ENCODE measurements at regions not wholly inside any gene's neighbourhood (a gene's known extent, or its start where the extent isn't known, plus 50 kb on each side); places are given as distances from the start of the nearest gene placed in this dataset.
"Not testable (repeated sequence)": the region's sequence is repeated elsewhere in the genome, so short reads cannot be mapped to it uniquely, and the experiment has no call there.

DNA sequence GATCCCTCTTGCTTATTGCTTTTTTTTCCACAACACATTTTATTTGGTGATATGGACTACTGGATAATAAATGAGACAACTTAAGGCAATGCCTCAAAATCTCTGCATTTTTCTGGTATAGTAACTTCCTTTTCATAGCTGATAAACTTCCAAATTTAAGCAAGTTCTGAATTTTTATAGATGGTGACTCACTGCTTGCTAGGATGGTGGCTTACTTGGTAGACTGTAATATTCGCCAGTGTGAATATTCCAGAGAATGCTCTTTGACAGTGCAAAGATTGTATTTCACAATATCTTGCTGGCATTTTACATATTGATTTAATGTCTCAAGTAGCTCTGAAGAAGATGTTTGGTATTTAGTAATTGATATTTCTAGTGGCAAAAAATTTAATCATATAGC, 472.4 kb downstream of the TFEC start:
- DNase-seq = no peak
- Mint-ChIP-seq H3K36me3 (no peaks in the 10 kb centered on the region), H3K27me3 (peaks cover 1% of the 10 kb centered on the region), H3K4me3 (no peak overlapping the region), H3K9me3 (peaks cover 3% of the 10 kb centered on the region), H3K4me1 (ENCODE audit: low read depth) (no peaks in the 10 kb centered on the region), H3K27ac (no peak overlapping the region)
- intact Hi-C loops (cut with micrococcal nuclease) = no loop called here
- POLR2A ChIA-PET = no interaction called here
- CTCF ChIA-PET = no interaction called here

DNA sequence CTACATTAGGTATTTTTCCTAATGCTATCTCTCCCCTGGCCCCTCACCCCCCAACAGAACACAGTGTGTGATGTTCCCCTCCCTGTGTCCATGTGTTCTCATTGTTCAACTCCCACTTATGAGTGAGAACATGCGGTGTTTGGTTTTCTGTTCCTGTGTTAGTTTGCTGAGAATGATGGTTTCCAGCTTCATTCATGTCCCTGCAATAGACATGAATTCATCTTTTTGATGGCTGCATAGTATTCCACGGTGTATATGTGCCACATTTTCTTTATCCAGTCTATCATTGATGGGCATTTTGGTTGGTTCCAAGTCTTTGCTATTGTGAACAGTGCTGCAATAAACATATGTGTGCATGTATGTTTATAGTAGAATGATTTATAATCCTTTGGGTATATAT, 473.3 kb downstream of the TFEC start:
- POLR2A ChIA-PET; H3K27ac Mint-ChIP-seq; H3K4me3 Mint-ChIP-seq; DNase-seq; CTCF ChIA-PET; intact Hi-C loops (cut with micrococcal nuclease); H3K4me1 Mint-ChIP-seq (ENCODE audit: low read depth); H3K9me3 Mint-ChIP-seq; H3K36me3 Mint-ChIP-seq; H3K27me3 Mint-ChIP-seq: not testable (repeated sequence)

DNA sequence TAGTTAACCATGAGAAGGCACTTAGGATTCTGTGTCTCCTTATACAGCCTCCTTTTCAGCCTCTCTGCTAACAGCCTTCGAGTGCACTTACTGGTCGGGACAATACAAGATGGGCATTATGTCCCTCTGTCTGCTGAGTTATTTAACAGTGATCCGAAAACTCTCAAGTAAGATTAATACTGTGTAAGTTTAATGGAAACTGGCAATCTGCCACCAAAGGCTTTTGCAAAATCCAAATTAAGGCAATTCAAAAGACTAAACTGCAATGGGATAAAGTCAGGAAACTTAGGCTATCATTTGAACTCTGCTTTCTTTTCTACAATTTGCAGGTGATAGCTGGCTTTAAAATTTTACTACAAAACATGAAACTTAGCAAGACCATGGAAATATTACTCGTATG, 477.8 kb downstream of the TFEC start:
- Mint-ChIP-seq H3K27ac (no peak overlapping the region), H3K36me3 (no peaks in the 10 kb centered on the region), H3K27me3 (no peaks in the 10 kb centered on the region), H3K4me1 (ENCODE audit: low read depth) (no peaks in the 10 kb centered on the region), H3K4me3 (no peak overlapping the region), H3K9me3 (peaks cover 3% of the 10 kb centered on the region)
- ChIA-PET CTCF (no interaction called here), POLR2A (no interaction called here)
- no peak for DNase-seq
- intact Hi-C loops (cut with micrococcal nuclease) = no loop called here

DNA sequence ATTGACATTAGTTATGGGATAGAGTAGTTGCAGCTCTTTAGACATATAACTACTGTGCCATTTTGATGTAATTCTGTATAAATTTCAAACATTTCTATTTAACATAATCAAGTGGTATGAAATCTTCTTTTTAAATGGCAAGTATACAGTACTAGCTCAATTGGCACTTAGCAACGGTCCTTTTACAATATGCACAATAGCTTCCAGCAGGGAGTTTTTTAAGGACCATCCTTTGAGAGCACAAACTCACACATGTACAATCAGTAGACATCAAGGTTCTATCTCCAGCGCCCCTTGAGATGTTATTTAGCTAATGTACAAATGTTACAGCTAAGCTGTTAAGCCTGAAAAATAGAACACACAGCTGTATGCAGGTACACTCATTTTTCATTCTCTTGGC, 480.7 kb downstream of the TFEC start:
- no peaks in the 10 kb centered on the region for H3K4me1 Mint-ChIP-seq (ENCODE audit: low read depth)
- no peaks in the 10 kb centered on the region for H3K9me3 Mint-ChIP-seq
- H3K36me3 Mint-ChIP-seq = no peaks in the 10 kb centered on the region
- ChIA-PET POLR2A (no interaction called here), CTCF (no interaction called here)
- intact Hi-C loops (cut with micrococcal nuclease) = no loop called here
- H3K27ac Mint-ChIP-seq = no peak overlapping the region
- H3K4me3 Mint-ChIP-seq = no peak overlapping the region
- no peaks in the 10 kb centered on the region for H3K27me3 Mint-ChIP-seq
- no peak for DNase-seq

DNA sequence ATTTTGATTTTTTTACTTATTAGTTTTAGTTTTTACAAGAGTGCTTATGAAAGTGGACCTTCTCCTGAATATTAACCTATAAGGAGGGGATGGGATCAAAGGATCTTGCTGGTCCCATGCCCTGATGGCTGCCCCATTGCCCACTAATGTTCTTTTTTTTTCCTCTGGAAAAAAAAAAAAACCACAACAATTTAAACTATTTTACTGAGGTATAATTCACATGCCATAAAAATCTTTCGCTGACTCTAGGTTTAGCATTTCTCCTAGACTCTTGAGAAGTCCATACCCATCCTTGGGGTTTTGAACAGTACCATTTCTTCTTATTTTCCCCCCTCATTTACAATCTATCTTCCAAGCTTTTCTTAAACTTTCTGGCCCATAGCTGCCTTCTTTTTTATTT, 481.8 kb downstream of the TFEC start:
- H3K27me3 Mint-ChIP-seq = no peaks in the 10 kb centered on the region
- DNase-seq = no peak
- intact Hi-C loops (cut with micrococcal nuclease) = no loop called here
- ChIA-PET POLR2A (no interaction called here), CTCF (no interaction called here)
- no peaks in the 10 kb centered on the region for H3K36me3 Mint-ChIP-seq
- no peak overlapping the region for H3K27ac Mint-ChIP-seq
- H3K9me3 Mint-ChIP-seq = no peaks in the 10 kb centered on the region
- H3K4me3 Mint-ChIP-seq = no peak overlapping the region
- H3K4me1 Mint-ChIP-seq (ENCODE audit: low read depth) = no peaks in the 10 kb centered on the region

DNA sequence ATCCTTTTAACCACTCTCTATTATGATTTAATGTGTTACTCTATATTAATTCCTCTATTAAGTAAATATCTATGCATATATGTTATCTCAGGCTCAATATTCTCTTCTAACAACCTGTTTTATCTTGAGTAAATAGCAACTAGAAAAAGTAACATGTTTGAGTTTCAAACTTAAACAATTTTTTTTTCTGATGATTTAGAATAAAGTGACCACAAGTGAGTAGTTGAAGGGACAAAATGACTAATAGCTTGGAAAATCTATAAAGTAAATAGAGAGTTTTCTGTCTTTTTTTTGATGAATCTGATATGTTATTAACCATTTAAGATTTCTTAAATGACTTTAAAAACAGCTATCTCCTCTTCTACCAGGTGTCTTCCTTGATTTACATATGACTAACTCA, 483.8 kb downstream of the TFEC start:
- Mint-ChIP-seq H3K4me1 (ENCODE audit: low read depth) (no peaks in the 10 kb centered on the region), H3K4me3 (no peak overlapping the region), H3K36me3 (no peaks in the 10 kb centered on the region), H3K9me3 (no peaks in the 10 kb centered on the region), H3K27ac (no peak overlapping the region), H3K27me3 (no peaks in the 10 kb centered on the region)
- CTCF ChIA-PET = no interaction called here
- no peak for DNase-seq
- intact Hi-C loops (cut with micrococcal nuclease) = no loop called here
- POLR2A ChIA-PET = no interaction called here

DNA sequence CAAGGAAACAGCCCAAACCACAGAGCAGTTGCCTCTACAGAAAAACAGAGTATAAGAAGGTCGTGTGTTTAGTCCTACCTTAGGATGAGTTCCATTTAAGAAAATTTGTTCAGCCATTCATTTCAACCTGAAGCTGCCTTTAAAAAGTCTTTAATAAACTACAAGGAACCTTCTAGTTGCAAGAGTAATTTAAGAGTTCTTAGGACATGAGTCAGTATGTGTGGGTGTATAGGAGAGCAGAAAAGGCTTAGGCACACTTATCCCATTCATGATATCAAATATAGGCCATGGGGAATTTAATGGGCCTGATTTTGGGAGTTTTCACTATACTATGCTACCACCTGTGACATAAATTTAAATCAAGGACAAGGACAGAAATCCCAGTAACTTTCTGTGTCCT, 496.8 kb downstream of the TFEC start:
- no peak overlapping the region for H3K27ac Mint-ChIP-seq
- ChIA-PET CTCF (no interaction called here), POLR2A (no interaction called here)
- H3K36me3 Mint-ChIP-seq = no peaks in the 10 kb centered on the region
- DNase-seq = no peak
- no peak overlapping the region for H3K4me3 Mint-ChIP-seq
- intact Hi-C loops (cut with micrococcal nuclease) = no loop called here
- no peaks in the 10 kb centered on the region for H3K9me3 Mint-ChIP-seq
- H3K27me3 Mint-ChIP-seq = peaks cover 8% of the 10 kb centered on the region
- no peaks in the 10 kb centered on the region for H3K4me1 Mint-ChIP-seq (ENCODE audit: low read depth)

DNA sequence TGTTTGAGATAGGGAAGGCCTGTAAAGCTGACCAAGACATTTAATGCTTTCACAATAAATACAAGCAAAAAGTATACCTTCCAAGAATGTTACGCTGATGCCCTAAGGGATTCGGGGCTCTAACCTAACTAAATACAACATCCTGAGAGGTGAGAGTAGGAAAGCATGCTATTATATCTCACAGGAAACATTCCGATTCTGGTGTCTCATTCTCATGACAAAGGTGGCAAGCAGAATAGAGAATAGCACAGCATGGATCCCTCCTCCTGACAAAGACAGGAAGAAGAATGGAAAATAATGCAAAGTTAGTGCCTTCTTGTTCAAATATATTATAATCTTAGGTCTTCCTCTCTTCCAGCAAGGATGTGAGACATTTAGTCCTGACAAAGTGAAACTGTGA, 504.3 kb downstream of the TFEC start:
- peaks cover 1% of the 10 kb centered on the region for H3K27me3 Mint-ChIP-seq
- peaks cover 3% of the 10 kb centered on the region for H3K9me3 Mint-ChIP-seq
- ChIA-PET CTCF (no interaction called here), POLR2A (no interaction called here)
- no peak for DNase-seq
- no peaks in the 10 kb centered on the region for H3K4me1 Mint-ChIP-seq (ENCODE audit: low read depth)
- no peak overlapping the region for H3K27ac Mint-ChIP-seq
- H3K4me3 Mint-ChIP-seq = no peak overlapping the region
- intact Hi-C loops (cut with micrococcal nuclease) = no loop called here
- no peaks in the 10 kb centered on the region for H3K36me3 Mint-ChIP-seq

DNA sequence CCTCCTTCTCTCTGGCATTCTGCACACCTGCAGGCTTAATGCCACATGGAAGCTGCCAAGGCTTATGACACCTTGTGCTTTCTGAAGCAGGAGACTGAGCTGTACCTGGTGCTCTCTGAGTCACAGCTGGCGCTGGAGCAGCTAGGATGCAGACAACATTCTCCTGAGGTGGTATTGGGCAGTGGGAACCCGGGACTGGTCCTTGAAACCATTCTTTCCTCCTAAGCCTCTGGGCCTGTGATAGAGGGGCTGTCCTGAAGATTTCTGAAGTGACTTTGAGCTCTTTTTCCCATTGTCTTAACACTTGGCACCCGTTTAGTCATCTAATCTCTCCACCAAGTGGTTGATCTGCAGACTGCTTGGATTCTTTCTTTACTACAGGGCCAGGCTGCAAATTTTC, 508.4 kb downstream of the TFEC start:
- H3K27ac Mint-ChIP-seq = no peak overlapping the region
- H3K27me3 Mint-ChIP-seq = no peaks in the 10 kb centered on the region
- intact Hi-C loops (cut with micrococcal nuclease) = no loop called here
- no peaks in the 10 kb centered on the region for H3K36me3 Mint-ChIP-seq
- H3K4me3 Mint-ChIP-seq = no peak overlapping the region
- no peak for DNase-seq
- H3K9me3 Mint-ChIP-seq = peaks cover 3% of the 10 kb centered on the region
- ChIA-PET CTCF (no interaction called here), POLR2A (no interaction called here)
- H3K4me1 Mint-ChIP-seq (ENCODE audit: low read depth) = no peaks in the 10 kb centered on the region

DNA sequence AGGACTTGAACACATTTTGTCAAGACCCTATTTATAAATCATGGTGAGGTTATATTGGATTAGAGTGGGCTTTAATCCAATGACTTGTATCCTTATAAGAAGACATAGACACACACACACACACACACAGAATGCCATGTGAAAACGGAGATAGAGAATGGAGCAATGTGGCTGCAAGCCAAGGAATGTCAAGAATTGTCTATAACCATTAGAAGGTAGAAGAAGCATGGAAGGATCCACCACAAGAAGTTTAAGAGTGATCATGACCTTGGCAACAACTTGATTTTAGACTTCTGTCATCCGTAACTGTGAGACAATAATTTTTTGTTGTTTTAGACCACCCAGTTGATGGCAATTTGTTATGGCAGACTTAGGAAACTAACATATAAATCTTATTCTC, 514.2 kb downstream of the TFEC start:
- intact Hi-C loops (cut with micrococcal nuclease) = no loop called here

DNA sequence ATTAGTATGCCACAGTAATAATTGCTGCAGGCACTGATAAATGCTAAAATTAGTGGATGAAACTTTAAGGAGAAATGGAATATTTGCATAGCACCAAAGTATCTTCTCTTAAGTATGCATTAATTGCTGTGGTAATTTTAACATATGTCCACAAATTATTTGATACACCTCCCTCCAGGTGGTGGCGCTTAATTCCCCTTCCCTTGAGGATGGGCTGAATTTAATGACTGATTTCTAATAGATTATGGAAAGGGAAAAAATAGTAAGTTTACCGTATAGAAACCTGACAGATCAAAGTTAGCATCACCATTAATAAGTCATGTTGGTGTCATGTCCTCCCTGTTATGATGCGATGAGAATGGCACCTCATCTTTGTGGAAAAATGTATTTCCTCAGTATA, 519.2 kb downstream of the TFEC start:
- Mint-ChIP-seq H3K9me3 (no peaks in the 10 kb centered on the region), H3K4me1 (ENCODE audit: low read depth) (no peaks in the 10 kb centered on the region), H3K27ac (no peak overlapping the region), H3K27me3 (peaks cover 5% of the 10 kb centered on the region), H3K4me3 (no peak overlapping the region), H3K36me3 (no peaks in the 10 kb centered on the region)
- DNase-seq = no peak
- CTCF ChIA-PET = no interaction called here
- POLR2A ChIA-PET = no interaction called here
- intact Hi-C loops (cut with micrococcal nuclease) = no loop called here

More for the DNA sequence above, 514.2 kb downstream of the TFEC start:
- POLR2A ChIA-PET = no interaction called here
- Mint-ChIP-seq H3K4me1 (ENCODE audit: low read depth) (no peaks in the 10 kb centered on the region), H3K27ac (no peak overlapping the region), H3K27me3 (no peaks in the 10 kb centered on the region), H3K4me3 (no peak overlapping the region), H3K9me3 (no peaks in the 10 kb centered on the region), H3K36me3 (no peaks in the 10 kb centered on the region)
- DNase-seq = no peak
- CTCF ChIA-PET = no interaction called here

DNA sequence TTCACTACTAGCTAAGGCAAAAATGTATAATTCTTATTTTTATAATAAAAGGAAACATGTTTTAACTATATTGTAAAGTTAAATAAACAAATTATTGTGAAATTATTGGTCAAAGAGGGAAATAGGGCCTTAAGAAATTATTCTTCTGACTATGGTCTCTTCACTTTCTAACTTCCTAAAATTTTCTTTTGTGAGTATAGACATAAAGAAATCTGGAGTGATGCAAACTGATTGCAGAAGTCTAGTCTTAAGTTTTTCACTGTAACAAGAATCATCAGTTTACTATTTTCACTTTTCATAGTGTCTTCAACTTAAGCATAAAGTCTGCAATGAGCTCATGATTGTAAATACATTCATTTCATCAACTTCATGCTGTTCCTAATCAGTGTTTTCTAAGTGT, 525.4 kb downstream of the TFEC start:
- Mint-ChIP-seq H3K27ac (no peak overlapping the region), H3K4me3 (no peak overlapping the region), H3K9me3 (no peaks in the 10 kb centered on the region), H3K4me1 (ENCODE audit: low read depth) (no peaks in the 10 kb centered on the region), H3K36me3 (no peaks in the 10 kb centered on the region), H3K27me3 (peaks cover 5% of the 10 kb centered on the region)
- ChIA-PET CTCF (no interaction called here), POLR2A (no interaction called here)
- no peak for DNase-seq
- intact Hi-C loops (cut with micrococcal nuclease) = no loop called here

DNA sequence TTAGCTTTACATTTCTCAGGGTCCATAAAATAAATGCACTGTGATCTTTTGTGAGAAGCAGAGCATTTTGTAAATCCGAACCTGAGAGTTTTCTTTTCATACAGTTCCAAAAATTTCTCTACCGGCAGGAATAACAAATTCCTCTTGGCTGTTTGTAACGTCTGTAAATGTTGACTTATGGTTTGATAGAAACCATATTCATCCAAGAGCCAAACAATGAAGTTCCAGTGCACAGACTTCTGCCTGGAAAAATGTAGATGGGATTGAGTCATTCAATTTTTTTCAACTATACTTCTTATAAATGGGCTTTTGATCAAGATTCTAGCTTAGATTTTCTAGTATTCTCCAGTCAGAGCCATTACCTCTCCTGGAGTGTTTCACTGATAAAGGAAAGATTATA, 530.6 kb downstream of the TFEC start:
- intact Hi-C loops (cut with micrococcal nuclease) = no loop called here
- Mint-ChIP-seq H3K27ac (no peak overlapping the region), H3K27me3 (peaks cover 3% of the 10 kb centered on the region), H3K36me3 (no peaks in the 10 kb centered on the region), H3K9me3 (no peaks in the 10 kb centered on the region), H3K4me3 (no peak overlapping the region), H3K4me1 (ENCODE audit: low read depth) (no peaks in the 10 kb centered on the region)
- ChIA-PET POLR2A (no interaction called here), CTCF (no interaction called here)
- no peak for DNase-seq

DNA sequence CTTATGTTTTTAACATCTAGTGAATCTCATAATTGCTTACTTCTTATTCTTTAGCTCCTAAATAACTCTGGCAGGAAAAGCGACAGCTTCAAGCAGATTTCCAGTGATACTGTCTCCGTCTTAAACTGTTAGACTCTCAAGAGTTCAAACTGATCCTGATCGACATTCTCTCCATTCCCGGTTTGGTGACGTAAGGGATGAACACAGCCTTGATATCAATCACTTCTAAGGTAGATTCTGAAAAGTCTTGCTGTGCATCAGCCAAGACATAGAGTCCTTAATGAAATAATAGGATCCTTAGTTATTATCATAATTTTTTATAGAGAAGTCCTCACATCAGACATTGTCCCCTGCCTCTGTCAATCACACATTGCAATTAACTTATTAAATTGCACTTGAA, 534.6 kb downstream of the TFEC start:
- no peak overlapping the region for H3K27ac Mint-ChIP-seq
- H3K27me3 Mint-ChIP-seq = peaks cover 5% of the 10 kb centered on the region
- no peak for DNase-seq
- no peaks in the 10 kb centered on the region for H3K4me1 Mint-ChIP-seq (ENCODE audit: low read depth)
- H3K4me3 Mint-ChIP-seq = no peak overlapping the region
- CTCF ChIA-PET = no interaction called here
- POLR2A ChIA-PET = no interaction called here
- H3K36me3 Mint-ChIP-seq = no peaks in the 10 kb centered on the region
- H3K9me3 Mint-ChIP-seq = no peaks in the 10 kb centered on the region
- intact Hi-C loops (cut with micrococcal nuclease) = no loop called here

Data from activated CD4-positive, alpha-beta memory T cell treated with anti-CD3 and anti-CD28 coated beads for 36 hours (primary cell).